Stimulated activated CD4-positive, alpha-beta T cell treated with anti-CD3 and anti-CD28 coated beads, Interleukin-4, amount 100 ng/mL, for 48 hours (primary cell): ENCODE measurements at regions not wholly inside any gene's neighbourhood (a gene's known extent, or its start where the extent isn't known, plus 50 kb on each side); places are given as distances from the start of the nearest gene placed in this dataset.

Experiments used
- DNase-seq, 2 donors: peaks; one replicate each; pipeline ENCODE4 v3.0.0-alpha.2; 2020; ENCODE audit warnings: low read depth in 2 of 2

- no peak for DNase-seq
These were observed 353.6 kb upstream of the RPS6KA3 start for GRCh38 chrX:20620306-20620705.

- no peak for DNase-seq
These were observed 343.3 kb upstream of the RPS6KA3 start for GRCh38 chrX:20609916-20610415.

DNA sequence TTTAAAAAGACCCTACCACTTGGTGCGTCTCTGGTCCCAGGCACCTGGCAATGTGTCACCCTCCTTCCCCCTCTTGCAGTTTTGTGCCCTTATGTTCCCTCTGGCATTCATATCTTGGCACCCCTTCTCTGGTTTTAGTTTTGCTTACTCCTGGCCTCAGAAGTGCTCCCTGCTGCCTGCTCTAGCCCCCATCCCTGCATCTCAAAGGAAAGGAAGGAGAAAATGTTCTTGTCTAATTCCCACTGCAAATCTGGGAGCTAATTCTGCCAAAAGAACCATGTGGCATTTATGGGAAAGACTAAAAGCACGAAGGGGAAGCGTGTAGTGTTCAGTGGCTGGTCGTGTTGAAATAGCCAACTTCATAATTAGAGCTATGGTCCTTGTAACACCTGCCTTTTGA lies 340.1 kb upstream of the RPS6KA3 start:
- no peak for DNase-seq

- no peak for DNase-seq
These were observed 330.1 kb upstream of the RPS6KA3 start for GRCh38 chrX:20596856-20597255.

- peak; percentile 21 to 43 for DNase-seq
These were observed 329.3 kb upstream of the RPS6KA3 start for GRCh38 chrX:20595928-20596575.

DNA sequence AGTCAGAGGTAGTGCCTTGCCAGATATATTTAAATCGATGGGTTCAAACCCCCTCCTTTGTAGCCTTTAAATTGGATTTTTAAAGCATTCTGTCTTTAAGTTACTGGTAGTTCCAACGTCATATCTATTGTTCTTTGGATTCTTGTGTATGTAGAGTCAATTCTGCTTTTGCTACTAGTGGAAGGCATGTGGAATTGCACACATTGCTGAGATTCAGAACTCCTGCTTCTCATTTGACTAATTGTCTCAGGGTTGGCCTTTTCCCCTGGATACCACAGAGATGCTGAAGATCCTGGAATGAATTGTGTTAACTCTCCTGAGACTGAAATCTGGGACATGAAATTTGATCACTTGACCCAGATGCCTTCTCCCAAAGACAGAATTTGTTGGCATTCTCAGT lies 328.3 kb upstream of the RPS6KA3 start:
- DNase-seq = no peak

GRCh38 chrX:20593836-20594235 lies 327.1 kb upstream of the RPS6KA3 start:
- DNase-seq = no peak

DNA sequence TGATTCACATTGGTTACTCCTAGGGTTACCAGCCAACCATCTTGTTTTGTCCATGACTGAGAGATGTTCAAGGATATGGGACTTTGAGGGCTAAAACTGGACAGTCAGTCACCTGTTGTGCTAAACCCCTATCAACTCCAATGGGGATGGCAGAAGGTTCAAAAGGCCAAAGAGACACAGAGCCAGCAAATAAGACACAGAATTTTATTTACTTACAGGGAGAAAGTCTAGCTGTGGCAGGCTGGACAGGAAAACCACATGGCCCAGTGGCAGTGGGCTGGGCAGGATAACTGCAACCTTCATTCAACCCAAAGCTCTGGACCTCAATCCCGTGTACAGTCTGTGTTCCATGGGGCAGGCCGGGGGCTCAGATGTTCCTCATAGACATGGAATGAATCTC lies 326.7 kb upstream of the RPS6KA3 start:
- no peak for DNase-seq

DNA sequence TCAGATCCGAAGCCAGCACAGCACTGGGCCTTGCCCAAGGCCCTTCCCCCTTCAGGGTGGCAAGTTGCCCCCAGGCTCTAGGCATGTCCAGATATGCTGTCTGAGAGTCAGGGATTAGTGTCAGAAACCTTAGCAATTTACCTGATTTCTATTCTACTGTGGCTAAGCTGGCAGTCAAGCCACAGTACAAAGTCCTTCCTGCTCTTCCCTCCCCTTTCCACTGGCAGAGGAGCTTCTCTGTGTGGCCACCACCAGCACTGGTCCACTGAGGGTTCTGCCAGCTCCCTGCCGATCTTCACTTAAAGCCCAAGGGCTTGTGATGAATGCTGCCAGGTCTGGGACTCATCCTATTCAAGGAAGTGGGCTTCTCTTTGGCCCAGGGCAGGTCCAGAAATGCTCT lies 324.5 kb upstream of the RPS6KA3 start:
- DNase-seq = no peak

DNA sequence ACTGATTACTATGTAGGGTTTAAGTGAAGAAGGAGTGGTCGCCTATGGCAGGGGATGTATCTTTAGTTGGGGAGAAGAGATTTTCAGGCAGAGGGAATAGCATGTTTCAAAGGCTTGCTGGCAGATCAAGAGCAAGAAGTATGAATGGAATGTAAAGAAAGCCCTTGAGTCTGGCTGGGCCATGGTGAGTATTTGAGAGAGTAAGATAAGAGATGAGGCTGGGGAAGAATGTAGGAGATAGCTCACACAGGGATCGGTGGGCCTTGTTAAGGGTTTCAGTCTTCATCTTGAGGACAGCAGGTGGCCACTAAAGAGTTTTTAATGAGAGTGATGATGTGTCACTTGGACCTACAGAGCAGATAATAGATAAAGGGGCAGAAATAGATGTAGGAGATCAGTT lies 319.1 kb upstream of the RPS6KA3 start:
- DNase-seq = no peak

DNA sequence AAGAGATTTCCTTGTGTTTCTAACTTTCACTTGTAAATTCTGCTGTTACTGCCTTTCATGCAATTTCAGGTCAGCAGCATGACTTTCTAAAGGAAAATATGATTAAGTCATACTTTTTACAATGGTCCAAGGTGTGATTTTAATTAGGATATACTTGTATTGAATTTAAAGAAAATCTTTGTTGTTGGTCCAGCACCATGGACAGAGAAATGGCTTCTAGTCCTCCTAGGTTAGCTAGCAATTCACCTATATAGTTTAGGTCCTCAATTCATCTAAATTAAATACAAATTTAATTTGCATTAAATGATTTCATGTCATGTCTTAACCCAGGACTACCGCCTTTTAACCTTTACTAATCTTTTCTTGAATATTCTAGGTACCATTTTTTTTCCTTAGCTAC lies 304.9 kb upstream of the RPS6KA3 start:
- DNase-seq = no peak

GRCh38 chrX:20567108-20567507 lies 300.4 kb upstream of the RPS6KA3 start:
- DNase-seq = no peak

DNA sequence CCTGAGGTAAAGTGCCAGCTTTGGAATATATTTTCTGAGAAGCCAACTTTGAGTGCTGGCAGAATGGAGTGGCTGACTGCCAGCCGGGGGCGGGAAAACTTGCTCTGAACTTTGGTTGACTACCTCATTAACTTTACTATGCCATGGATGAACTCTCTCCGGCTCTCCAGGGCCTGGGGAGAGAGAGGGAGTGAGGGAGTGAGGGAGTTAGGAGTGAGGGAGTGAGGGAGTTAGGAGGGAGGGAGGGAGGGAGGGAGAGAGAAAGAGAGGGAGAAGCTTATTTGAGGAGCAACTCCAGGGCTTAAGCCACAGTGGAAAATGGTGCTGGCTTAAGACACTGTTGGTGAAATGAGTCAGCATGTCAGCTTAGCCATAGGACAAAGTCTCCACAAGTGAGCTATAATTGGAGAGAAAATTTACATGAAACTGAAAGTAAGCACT lies 280.9 kb upstream of the RPS6KA3 start:
- no peak for DNase-seq

DNA sequence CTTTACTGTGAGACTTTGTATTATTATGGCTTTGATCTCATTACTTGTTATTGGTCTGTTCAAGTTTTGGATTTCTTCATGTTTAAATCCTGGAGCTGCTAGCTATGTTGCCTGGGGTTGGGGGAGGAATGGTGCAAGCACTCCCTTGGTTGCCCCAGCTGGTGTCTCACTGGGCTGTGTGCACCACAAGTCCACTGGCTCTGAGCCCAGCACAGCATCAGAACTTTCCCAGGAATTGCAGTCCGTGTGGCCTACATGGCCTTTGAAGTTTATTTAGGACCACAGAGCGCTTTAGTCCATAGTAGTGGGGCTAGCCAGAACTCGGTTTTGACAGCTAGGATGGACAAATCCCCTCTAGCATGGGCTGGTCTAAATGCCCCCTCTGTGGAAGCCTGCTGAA lies 278.8 kb upstream of the RPS6KA3 start:
- no peak for DNase-seq

DNA sequence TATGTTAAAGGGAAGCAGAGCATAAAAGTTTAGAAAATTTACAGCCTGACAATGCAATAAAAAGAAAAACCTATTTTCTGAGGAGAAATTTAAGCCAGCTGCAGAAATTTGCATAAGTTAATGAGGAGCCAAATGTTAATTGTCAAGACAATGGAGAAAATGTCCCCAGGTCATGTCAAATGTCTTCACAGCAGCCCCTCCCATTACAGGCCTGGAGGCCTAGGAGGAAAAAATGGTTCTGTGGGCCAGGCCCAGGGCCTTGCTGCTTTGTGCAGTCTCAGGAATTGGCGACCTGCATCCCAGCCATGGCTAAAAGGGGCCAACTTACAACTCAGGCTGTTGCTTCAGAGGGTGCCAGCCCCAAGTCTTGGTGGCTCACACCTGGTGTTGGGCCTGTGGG lies 275.4 kb upstream of the RPS6KA3 start:
- no peak for DNase-seq

DNA sequence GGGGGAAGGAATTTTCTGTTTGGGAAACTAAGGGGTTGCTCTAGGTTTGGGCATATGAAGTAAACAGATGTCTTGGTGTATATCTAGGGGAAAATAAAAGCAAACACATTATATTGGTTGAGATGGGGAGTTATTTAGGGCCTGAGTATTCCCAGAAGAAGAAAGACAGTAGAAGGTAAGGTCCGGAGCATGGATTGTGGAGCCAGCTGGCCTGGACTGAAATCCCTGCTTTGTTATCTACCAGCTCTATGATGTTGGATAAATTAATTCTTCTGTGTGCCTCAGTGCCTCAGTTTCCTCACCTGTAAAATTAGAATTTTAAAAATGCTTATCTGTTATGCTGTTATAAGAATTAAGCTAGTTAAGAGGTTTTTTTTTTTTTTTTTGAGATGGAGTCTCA lies 272.3 kb upstream of the RPS6KA3 start:
- DNase-seq = no peak

DNA sequence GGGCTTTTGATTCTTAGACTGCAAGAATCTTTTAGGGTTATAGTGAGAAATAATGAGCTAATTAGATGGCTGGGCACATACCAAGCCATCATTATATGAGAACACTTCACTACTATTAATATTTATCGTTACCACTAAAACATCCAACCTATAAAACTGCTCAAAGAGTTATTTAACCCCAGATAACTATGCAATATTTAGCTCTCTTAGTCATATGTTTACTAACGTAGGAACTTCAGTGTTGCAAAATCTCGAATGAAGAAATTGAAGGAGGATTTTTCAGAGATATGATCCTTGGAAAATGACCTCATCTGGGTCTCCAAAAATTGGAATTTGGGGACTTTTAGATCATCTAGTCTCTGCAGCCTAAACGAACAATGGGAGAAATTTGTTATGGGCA lies 265.0 kb upstream of the RPS6KA3 start:
- DNase-seq = no peak

- peak; percentile 28 to 33 for DNase-seq
These were observed 263.8 kb upstream of the RPS6KA3 start for GRCh38 chrX:20530406-20530921.

DNA sequence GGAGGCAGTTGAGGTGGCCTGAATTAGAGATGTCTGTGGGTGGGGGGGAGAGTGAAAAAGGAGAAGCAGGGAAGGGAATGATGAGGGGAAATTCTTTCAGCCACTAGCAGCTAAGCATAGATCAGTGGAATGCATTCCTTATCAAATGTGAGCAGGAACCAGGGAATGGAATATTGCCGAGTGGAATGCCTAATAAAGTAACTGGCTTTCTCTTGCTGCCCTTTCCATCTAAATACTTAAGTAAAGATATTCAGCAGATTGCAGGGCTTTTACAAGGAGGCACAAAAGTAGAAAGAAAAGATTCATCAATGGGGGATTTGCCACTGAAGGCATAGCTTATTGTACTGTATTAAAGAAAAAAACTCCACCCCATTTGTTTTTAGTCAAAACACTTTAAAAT lies 263.0 kb upstream of the RPS6KA3 start:
- DNase-seq = no peak

GRCh38 chrX:20529301-20529700 lies 262.6 kb upstream of the RPS6KA3 start:
- no peak for DNase-seq

GRCh38 chrX:20527558-20528011 lies 260.9 kb upstream of the RPS6KA3 start:
- no peak for DNase-seq

- DNase-seq = no peak
These were observed 260.3 kb upstream of the RPS6KA3 start for GRCh38 chrX:20527041-20527440.

DNA sequence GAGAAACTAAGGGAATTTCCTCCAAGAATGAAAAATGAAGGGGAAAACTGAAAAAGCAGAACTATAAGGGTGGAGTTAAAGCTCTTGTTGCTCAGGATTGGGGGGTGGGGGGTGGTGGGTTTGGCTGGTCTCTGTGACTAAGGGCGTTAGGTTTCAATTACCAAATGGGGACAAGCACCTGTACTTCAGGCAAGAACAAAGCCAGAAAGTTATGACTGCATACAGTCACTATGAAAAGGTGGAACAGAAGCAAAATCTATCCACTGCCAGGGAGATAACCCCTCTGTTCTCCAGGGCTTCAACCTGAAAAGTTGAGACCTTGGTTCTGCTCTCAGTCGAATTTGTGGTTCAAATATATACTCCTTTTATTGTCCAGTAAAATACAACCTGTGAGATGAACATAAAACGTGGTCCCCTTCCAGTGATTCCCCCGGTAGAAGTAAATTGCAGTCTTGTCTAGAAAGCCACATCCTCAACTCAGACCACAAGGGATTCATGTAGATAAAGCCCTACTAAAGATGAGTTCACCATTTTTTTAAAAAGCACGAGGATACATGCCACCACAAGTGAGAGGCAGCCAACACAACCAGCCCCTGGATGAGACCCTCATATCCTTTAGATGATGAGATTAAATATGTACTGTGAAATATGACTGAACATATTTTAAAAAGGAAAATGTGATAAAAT lies 257.1 kb upstream of the RPS6KA3 start:
- no peak for DNase-seq
